ENCODE measurements at regions not wholly inside any gene's neighbourhood (a gene's known extent, or its start where the extent isn't known, plus 50 kb on each side); places are given as distances from the start of the nearest gene placed in this dataset.

DNA sequence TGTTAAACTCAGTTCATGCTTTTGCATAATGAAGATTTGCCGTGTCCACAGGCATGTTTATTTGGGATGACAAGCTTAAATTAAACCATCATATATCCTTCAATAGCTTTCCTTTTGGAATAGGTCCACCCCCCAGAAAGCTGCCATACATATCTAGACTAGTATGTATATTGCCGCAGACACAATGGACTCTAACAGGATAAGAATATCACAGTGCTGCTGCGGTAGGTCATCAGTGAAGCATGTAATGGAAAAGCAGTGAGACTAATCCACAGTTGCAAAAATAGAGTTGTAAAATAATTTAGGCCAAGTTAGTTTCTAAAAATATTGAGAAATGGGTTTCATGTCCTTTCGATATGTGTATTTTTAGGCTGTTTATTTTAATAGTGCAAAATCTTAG, 819.9 kb upstream of the DPPA4 start:
- no peak overlapping the region for H3K4me3 ChIP-seq
- no peaks in the 10 kb centered on the region for H3K4me1 ChIP-seq
- no peaks in the 10 kb centered on the region for H3K9me3 ChIP-seq
- no peak for TF ChIP-seq CTCF (IDR thresholded peaks at IDR 0.05)
- H3K36me3 ChIP-seq = no peaks in the 10 kb centered on the region
- no peaks in the 10 kb centered on the region for H3K27me3 ChIP-seq
- no peak for ATAC-seq
- intact Hi-C loops (cut with DNase I) = no loop called here
- no peak for DNase-seq
- no peak overlapping the region for H3K27ac ChIP-seq

GRCh38 chr3:110164632-110165369, 827.5 kb upstream of the DPPA4 start:
- H3K4me1 ChIP-seq = no peaks in the 10 kb centered on the region
- no peak overlapping the region for H3K4me3 ChIP-seq
- H3K27me3 ChIP-seq = no peaks in the 10 kb centered on the region
- TF ChIP-seq CTCF (IDR thresholded peaks at IDR 0.05) = no peak
- H3K27ac ChIP-seq = no peak overlapping the region
- ATAC-seq (no peak), DNase-seq (no peak)
- H3K9me3 ChIP-seq = no peaks in the 10 kb centered on the region
- intact Hi-C loops (cut with DNase I) = no loop called here
- no peaks in the 10 kb centered on the region for H3K36me3 ChIP-seq

- Histone ChIP-seq H3K27ac (no peak overlapping the region), H3K4me3 (no peak overlapping the region), H3K9me3 (no peaks in the 10 kb centered on the region), H3K36me3 (no peaks in the 10 kb centered on the region), H3K27me3 (no peaks in the 10 kb centered on the region), H3K4me1 (no peaks in the 10 kb centered on the region)
- DNase-seq (no peak), ATAC-seq (peak; percentile 23)
- intact Hi-C loops (cut with DNase I) = no loop called here
- TF ChIP-seq CTCF (IDR thresholded peaks at IDR 0.05) = no peak
Observed at GRCh38 chr3:110165370-110165743, 828.0 kb upstream of the DPPA4 start.

DNA sequence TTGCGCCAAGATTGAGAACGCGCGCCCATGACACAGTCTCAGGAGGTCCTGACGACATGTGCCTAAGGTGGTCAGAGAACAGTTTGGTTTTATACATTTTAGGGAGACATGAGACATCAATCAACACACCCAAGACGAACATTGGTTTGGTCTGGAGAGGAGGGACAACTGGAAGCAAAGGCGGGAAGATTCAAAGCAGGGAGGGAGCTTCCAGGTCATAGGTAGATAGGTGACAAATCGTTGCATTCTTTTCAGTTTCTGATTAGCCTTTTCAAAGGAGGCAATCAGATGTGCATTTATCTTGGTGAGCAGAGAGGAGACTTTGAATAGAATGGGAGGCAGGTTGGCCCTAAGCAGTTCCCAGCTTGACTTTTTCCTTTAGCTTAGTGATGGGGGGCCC, 828.4 kb upstream of the DPPA4 start:
- Histone ChIP-seq H3K4me1 (no peaks in the 10 kb centered on the region), H3K27me3 (no peaks in the 10 kb centered on the region), H3K4me3 (no peak overlapping the region), H3K27ac (no peak overlapping the region), H3K36me3 (no peaks in the 10 kb centered on the region), H3K9me3 (no peaks in the 10 kb centered on the region)
- no peak for DNase-seq
- no peak for TF ChIP-seq CTCF (IDR thresholded peaks at IDR 0.05)
- intact Hi-C loops (cut with DNase I) = no loop called here
- ATAC-seq = no peak

DNA sequence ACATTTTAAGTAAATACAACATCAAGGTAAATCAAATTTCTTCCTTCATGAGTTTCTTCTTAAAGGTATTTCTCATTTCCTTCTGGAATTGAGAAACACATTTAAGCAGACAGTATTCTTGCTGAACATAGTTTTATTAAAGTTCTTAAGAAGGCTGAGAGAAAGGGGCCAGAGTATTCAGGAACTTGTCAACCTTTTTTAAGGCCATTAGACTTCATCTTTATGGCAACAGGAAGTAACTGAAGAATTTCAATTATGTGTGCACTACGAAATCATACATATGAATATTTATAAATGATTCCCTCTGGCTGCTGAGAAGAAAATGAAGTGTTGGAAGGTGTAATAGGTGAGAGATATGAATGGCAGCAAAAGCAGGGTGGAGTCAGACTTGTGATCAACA, 829.4 kb upstream of the DPPA4 start:
- H3K36me3 ChIP-seq = no peaks in the 10 kb centered on the region
- intact Hi-C loops (cut with DNase I) = no loop called here
- no peaks in the 10 kb centered on the region for H3K9me3 ChIP-seq
- TF ChIP-seq CTCF (IDR thresholded peaks at IDR 0.05) = no peak
- H3K27ac ChIP-seq = no peak overlapping the region
- no peak for DNase-seq
- no peak for ATAC-seq
- H3K4me3 ChIP-seq = no peak overlapping the region
- no peaks in the 10 kb centered on the region for H3K27me3 ChIP-seq
- H3K4me1 ChIP-seq = no peaks in the 10 kb centered on the region

DNA sequence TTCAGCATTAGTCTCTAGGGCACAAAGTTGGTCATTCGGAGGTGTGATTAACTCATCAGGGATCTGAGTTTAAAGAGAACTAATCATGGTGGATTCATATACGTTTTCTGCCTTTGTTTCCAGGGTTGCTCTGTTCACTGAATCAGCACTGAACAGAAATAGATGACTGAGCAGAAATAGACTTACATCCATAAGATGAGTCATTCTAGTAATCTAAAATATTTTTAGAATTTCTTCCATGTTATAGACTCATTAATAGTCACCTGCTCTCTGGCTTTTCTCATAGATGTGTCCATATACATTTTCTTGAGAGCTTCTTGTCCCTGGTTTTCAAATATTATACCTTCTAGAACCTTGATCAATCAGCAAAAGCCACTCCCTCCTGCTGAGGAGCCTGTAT, 837.6 kb upstream of the DPPA4 start:
- H3K27me3 ChIP-seq = no peaks in the 10 kb centered on the region

More for the DNA sequence above, 837.6 kb upstream of the DPPA4 start:
- no peak for TF ChIP-seq CTCF (IDR thresholded peaks at IDR 0.05)
- Histone ChIP-seq H3K27ac (no peak overlapping the region), H3K36me3 (no peaks in the 10 kb centered on the region), H3K4me3 (no peak overlapping the region), H3K4me1 (no peaks in the 10 kb centered on the region), H3K9me3 (no peaks in the 10 kb centered on the region)
- intact Hi-C loops (cut with DNase I) = no loop called here
- DNase-seq = no peak
- ATAC-seq = no peak

Measured in upper lobe of right lung (tissue), 1 donor.